DND-41 (cell line): ENCODE measurements at regions not wholly inside any gene's neighbourhood (a gene's known extent, or its start where the extent isn't known, plus 50 kb on each side); places are given as distances from the start of the nearest gene placed in this dataset.
"Not testable (repeated sequence)": the region's sequence is repeated elsewhere in the genome, so short reads cannot be mapped to it uniquely, and the experiment has no call there.

Experiments
- ATAC-seq: fragments of 200-7000 bp; cut with Tn5 transposase; 3 replicates; pipeline ENCODE4 v1.9.1; 2021; ENCODE audit warnings: low read depth; ENCODE audit not compliant: insufficient read depth
- DNase-seq: peaks from one replicate; pipeline ENCODE4 v3.0.0-alpha.2; 2020
- H2AFZ ChIP-seq: 2 replicates; pipeline ENCODE4 v1.6.0; 2012; ENCODE audit warnings: low read depth, low read length
- H3K27ac ChIP-seq: 2 replicates; pipeline ENCODE4 v1.5.1; 2012; ENCODE audit warnings: low read length, inconsistent platforms
- H3K27me3 ChIP-seq: fragments of 200-600 bp; sonication (generic); 2 replicates; pipeline ENCODE4 v1.6.0; 2012; ENCODE audit warnings: low read length, mild to moderate bottlenecking, inconsistent platforms; ENCODE audit not compliant: insufficient read depth, poor library complexity
- H3K36me3 ChIP-seq: 2 replicates; pipeline ENCODE4 v1.5.1; 2012; ENCODE audit warnings: low read length, inconsistent platforms; ENCODE audit not compliant: insufficient read depth
- H3K4me1 ChIP-seq: 2 replicates; pipeline ENCODE4 v1.5.1; 2012; ENCODE audit warnings: mild to moderate bottlenecking, low read length; ENCODE audit not compliant: insufficient read depth
- H3K4me2 ChIP-seq: 2 replicates; pipeline ENCODE4 v1.6.0; 2012; ENCODE audit warnings: mild to moderate bottlenecking, moderate library complexity, low read length, inconsistent platforms; ENCODE audit not compliant: insufficient read depth
- H3K4me3 ChIP-seq, 2 experiments: fragments of 200-600 bp in 1 of 2; shearing (Covaris generic) in 1 of 2; 2 replicates each; pipeline ENCODE4 v1.5.1; 2012 to 2016; ENCODE audit warnings: inconsistent platforms in 2 of 2, low read length in 2 of 2, mild to moderate bottlenecking in 2 of 2, low read depth in 1 of 2, moderate library complexity in 1 of 2
- H3K79me2 ChIP-seq: 2 replicates; pipeline ENCODE4 v1.6.0; 2012; ENCODE audit warnings: low read length, inconsistent platforms; ENCODE audit not compliant: insufficient read depth
- H3K9ac ChIP-seq: 2 replicates; pipeline ENCODE4 v1.6.0; 2012; ENCODE audit warnings: low read depth, mild to moderate bottlenecking, inconsistent platforms, low read length, moderate library complexity
- H3K9me3 ChIP-seq: 2 replicates; pipeline ENCODE4 v1.5.1; 2012; ENCODE audit warnings: low read length, moderate library complexity, mild to moderate bottlenecking, inconsistent platforms; ENCODE audit not compliant: insufficient read depth, severe bottlenecking
- H4K20me1 ChIP-seq: 2 replicates; pipeline ENCODE4 v1.6.0; 2012; ENCODE audit warnings: low read length; ENCODE audit not compliant: insufficient read depth
- CTCF ChIP-seq: IDR thresholded peaks from 2 replicates; pipeline ENCODE4 v1.5.1; 2012; ENCODE audit warnings: borderline replicate concordance, low read length, moderate library complexity, mild to moderate bottlenecking; ENCODE audit not compliant: poor library complexity, severe bottlenecking; ENCODE audit errors: extremely low read depth
- EZH2 ChIP-seq: IDR thresholded peaks from 3 replicates; pipeline ENCODE4 v1.6.1; 2012; ENCODE audit warnings: borderline replicate concordance, low read depth, mild to moderate bottlenecking, moderate library complexity, low read length, inconsistent platforms; ENCODE audit not compliant: severe bottlenecking

- DNase-seq = no peak
- Histone ChIP-seq H3K4me2 (no peak overlapping the region), H3K27ac (no peak overlapping the region), H3K9me3 (no peaks in the 10 kb centered on the region), H3K36me3 (no peaks in the 10 kb centered on the region), H2AFZ (no peak overlapping the region), H3K4me3 (no peak overlapping the region), H4K20me1 (no peaks in the 10 kb centered on the region), H3K27me3 (no peaks in the 10 kb centered on the region), H3K9ac (no peak overlapping the region), H3K79me2 (no peaks in the 10 kb centered on the region), H3K4me1 (no peaks in the 10 kb centered on the region)
- TF ChIP-seq EZH2 (no peak), CTCF (no peak)
- no peak for ATAC-seq
These were observed 1045.9 kb upstream of the SLIT2 start for GRCh38 chr4:19205853-19206252.

DNA sequence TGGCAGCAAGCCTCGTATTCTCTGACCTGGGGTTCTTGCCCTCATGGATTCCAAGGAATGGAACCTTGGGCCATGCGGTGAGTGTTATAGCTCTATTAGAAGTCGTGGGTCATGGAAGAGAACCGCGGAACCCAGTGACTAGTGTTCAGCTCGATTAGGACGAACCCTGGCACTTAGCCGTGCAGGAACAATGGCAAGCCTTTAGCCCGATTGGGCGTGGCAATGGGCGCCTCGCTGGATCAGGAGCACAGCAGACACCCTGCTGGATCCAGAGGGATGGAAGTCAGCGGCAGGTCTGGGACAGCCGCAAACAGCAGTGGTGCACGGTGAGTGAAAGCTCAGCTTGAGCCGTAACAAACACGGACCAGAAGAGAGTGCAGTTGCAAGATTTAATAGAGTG is 1053.9 kb upstream of the SLIT2 start:
- H3K36me3 ChIP-seq, H3K79me2 ChIP-seq, H3K4me1 ChIP-seq, H3K4me3 ChIP-seq, H3K27me3 ChIP-seq, H4K20me1 ChIP-seq, H3K4me2 ChIP-seq, H3K9me3 ChIP-seq, H2AFZ ChIP-seq, H3K9ac ChIP-seq, DNase-seq, H3K27ac ChIP-seq, ATAC-seq: not testable (repeated sequence)

DNA sequence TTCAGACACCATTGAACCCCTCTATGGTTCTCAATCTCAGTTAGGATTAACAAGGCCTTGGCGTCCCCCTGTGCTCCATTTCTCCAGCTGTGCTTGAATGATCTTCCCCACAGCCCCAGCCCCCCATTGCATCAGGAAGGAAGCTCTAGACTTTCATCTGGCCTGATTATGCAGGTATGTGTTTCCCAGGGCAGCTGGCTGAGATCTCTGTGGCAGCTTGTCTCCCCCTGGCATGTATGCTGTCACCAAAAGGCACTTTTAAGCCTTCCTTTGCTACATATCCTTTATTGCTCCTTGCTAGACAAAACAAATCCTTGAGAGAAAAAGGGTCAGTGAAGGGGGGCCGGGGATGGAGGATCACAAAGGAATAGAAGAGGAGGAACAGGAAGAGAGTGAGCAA is 1056.0 kb upstream of the SLIT2 start:
- Histone ChIP-seq H3K4me2 (no peak overlapping the region), H3K27me3 (no peaks in the 10 kb centered on the region), H3K27ac (no peak overlapping the region), H2AFZ (no peak overlapping the region), H3K9me3 (no peaks in the 10 kb centered on the region), H3K4me3 (no peak overlapping the region), H3K79me2 (no peaks in the 10 kb centered on the region), H4K20me1 (no peaks in the 10 kb centered on the region), H3K36me3 (no peaks in the 10 kb centered on the region), H3K9ac (no peak overlapping the region), H3K4me1 (no peaks in the 10 kb centered on the region)
- ATAC-seq (no peak), DNase-seq (no peak)
- TF ChIP-seq CTCF (no peak), EZH2 (no peak)

GRCh38 chr4:19194672-19195071 is 1057.0 kb upstream of the SLIT2 start:
- H4K20me1 ChIP-seq = no peaks in the 10 kb centered on the region
- ATAC-seq (no peak), DNase-seq (no peak)
- no peak overlapping the region for H3K27ac ChIP-seq
- H3K4me2 ChIP-seq = no peak overlapping the region
- H3K36me3 ChIP-seq = no peaks in the 10 kb centered on the region
- no peaks in the 10 kb centered on the region for H3K27me3 ChIP-seq
- H3K4me3 ChIP-seq = no peak overlapping the region
- H3K4me1 ChIP-seq = no peaks in the 10 kb centered on the region
- H3K9ac ChIP-seq = no peak overlapping the region
- no peaks in the 10 kb centered on the region for H3K9me3 ChIP-seq
- TF ChIP-seq CTCF = no peak
- TF ChIP-seq EZH2 = no peak
- H2AFZ ChIP-seq = no peak overlapping the region
- H3K79me2 ChIP-seq = no peaks in the 10 kb centered on the region
